ENCODE measurements at regions not wholly inside any gene's neighbourhood (a gene's known extent, or its start where the extent isn't known, plus 50 kb on each side); places are given as distances from the start of the nearest gene placed in this dataset.

- Mint-ChIP-seq H3K27me3 (ENCODE audit: low read depth) (no peaks in the 10 kb centered on the region), H3K4me3 (no peak overlapping the region), H3K9me3 (no peaks in the 10 kb centered on the region), H3K4me1 (no peaks in the 10 kb centered on the region), H3K27ac (no peak overlapping the region), H3K36me3 (ENCODE audit: low read depth) (no peaks in the 10 kb centered on the region)
- TF ChIP-seq CTCF (IDR thresholded peaks at IDR 0.05; ENCODE audit: unreplicated experiment in 3 of 3), result no peak
These were observed 650.5 kb upstream of the SLC10A2 start for GRCh38 chr13:103716718-103717117.

DNA sequence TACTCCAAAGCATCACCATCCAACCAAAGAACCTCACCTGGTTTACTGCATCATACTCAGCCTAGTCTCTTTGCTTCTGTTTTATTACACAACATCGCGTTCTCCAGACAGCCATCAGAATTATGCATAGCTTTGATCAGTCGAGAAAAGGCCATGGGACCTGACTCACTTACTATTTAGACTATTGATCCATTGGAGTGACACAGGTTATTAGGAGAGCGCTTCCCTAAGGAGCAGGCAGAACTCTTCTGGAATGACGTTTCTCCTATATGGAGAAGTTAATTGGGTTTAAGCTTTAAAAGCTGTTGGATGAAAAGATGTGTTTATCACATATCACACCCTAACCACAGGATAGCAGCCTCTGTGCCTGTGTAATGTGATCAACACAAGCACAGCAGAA, 649.1 kb upstream of the SLC10A2 start:
- H3K27ac Mint-ChIP-seq, result no peak overlapping the region
- H3K27me3 Mint-ChIP-seq (ENCODE audit: low read depth), result no peaks in the 10 kb centered on the region
- no peaks in the 10 kb centered on the region for H3K9me3 Mint-ChIP-seq
- TF ChIP-seq CTCF (IDR thresholded peaks at IDR 0.05; ENCODE audit: unreplicated experiment in 3 of 3), result no peak
- H3K4me3 Mint-ChIP-seq, result no peak overlapping the region
- H3K36me3 Mint-ChIP-seq (ENCODE audit: low read depth), result no peaks in the 10 kb centered on the region
- H3K4me1 Mint-ChIP-seq, result no peaks in the 10 kb centered on the region

DNA sequence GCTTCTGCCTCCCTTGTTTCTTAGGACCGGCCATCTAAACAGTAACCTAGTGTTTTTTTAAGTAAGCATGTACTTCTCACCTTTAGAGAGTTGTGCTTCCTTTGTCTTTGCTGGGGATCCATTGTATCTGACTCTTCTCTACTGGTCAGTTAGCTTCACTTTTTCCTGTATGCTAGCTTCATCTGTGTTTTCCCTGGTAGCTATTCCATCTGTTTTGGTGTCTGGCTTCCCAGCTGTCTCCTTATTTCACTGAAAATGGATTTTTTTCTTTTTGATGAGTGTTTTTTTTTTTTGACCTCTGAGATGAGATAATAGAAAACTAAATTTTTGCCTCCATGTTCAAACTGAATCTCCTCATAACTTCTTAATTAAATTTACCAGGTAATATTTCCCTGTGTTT, 637.0 kb upstream of the SLC10A2 start:
- Mint-ChIP-seq H3K36me3 (ENCODE audit: low read depth) (no peaks in the 10 kb centered on the region), H3K9me3 (no peaks in the 10 kb centered on the region), H3K27ac (no peak overlapping the region), H3K27me3 (ENCODE audit: low read depth) (no peaks in the 10 kb centered on the region), H3K4me1 (no peaks in the 10 kb centered on the region), H3K4me3 (no peak overlapping the region)
- TF ChIP-seq CTCF (IDR thresholded peaks at IDR 0.05; ENCODE audit: unreplicated experiment in 3 of 3), result no peak

- Mint-ChIP-seq H3K27ac (no peak overlapping the region), H3K4me1 (no peaks in the 10 kb centered on the region), H3K9me3 (no peaks in the 10 kb centered on the region), H3K27me3 (ENCODE audit: low read depth) (peaks cover 5% of the 10 kb centered on the region), H3K36me3 (ENCODE audit: low read depth) (no peaks in the 10 kb centered on the region), H3K4me3 (no peak overlapping the region)
- no peak for TF ChIP-seq CTCF (IDR thresholded peaks at IDR 0.05; ENCODE audit: unreplicated experiment in 3 of 3)
These were observed 631.8 kb upstream of the SLC10A2 start for GRCh38 chr13:103698000-103698399.

DNA sequence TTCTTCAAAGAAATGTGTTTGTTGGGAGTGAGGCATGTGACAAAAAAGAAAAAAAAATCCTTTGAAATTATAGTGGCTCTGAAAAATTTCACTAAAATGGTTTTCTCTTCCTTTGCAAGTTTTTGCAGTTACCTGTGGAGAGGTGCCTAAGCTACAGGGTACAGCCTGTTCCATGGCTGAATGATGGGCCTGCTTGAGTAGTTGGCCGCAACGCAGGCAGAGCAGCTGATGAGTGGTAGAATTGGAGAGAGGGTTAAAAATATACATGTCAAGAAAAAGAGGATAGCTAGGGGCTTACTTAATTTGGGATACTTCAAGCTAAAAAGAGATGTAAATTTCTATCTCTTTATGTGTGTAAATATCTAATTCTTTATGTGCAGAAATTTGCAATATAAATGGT, 629.1 kb upstream of the SLC10A2 start:
- no peak overlapping the region for H3K27ac Mint-ChIP-seq
- H3K27me3 Mint-ChIP-seq (ENCODE audit: low read depth), result peaks cover 5% of the 10 kb centered on the region
- no peak for TF ChIP-seq CTCF (IDR thresholded peaks at IDR 0.05; ENCODE audit: unreplicated experiment in 3 of 3)
- no peaks in the 10 kb centered on the region for H3K9me3 Mint-ChIP-seq
- no peak overlapping the region for H3K4me3 Mint-ChIP-seq
- no peaks in the 10 kb centered on the region for H3K4me1 Mint-ChIP-seq
- H3K36me3 Mint-ChIP-seq (ENCODE audit: low read depth), result no peaks in the 10 kb centered on the region

DNA sequence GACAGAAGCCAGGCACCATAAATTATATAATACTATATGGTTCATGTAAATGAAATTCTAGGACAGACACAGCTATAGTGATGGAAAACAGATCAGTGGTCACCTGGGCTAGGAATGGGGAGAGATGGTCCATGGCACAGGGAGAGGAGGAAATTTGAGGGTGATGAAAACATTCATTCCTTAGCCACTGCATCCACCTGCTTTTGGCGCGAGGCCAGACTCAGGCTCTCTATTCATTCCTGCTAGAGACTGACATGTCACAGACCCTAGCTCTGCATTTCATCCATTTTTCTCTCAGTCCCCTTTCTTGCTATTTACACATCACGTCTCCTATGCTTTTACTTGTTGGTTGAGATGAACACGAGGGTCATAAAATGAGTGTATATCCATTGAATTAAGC, 628.3 kb upstream of the SLC10A2 start:
- Mint-ChIP-seq H3K36me3 (ENCODE audit: low read depth) (no peaks in the 10 kb centered on the region), H3K9me3 (no peaks in the 10 kb centered on the region), H3K4me3 (no peak overlapping the region), H3K4me1 (no peaks in the 10 kb centered on the region), H3K27ac (no peak overlapping the region), H3K27me3 (ENCODE audit: low read depth) (peaks cover 5% of the 10 kb centered on the region)
- no peak for TF ChIP-seq CTCF (IDR thresholded peaks at IDR 0.05; ENCODE audit: unreplicated experiment in 3 of 3)
